G401.6 (cell line): ENCODE measurements at regions not wholly inside any gene's neighbourhood (a gene's known extent, or its start where the extent isn't known, plus 50 kb on each side); places are given as distances from the start of the nearest gene placed in this dataset.

Source experiments
- FAIRE-seq: peaks from 2 replicates; lab custom pipeline; 2012; peaks lifted over from hg19 to GRCh38; lab: Jason Lieb, UNC

GRCh38 chr5:8050616-8051175, 181.7 kb downstream of the MTRR start:
- no peak for FAIRE-seq

GRCh38 chr5:8053270-8053669, 184.3 kb downstream of the MTRR start:
- no peak for FAIRE-seq

GRCh38 chr5:8057769-8058168, 188.8 kb downstream of the MTRR start:
- FAIRE-seq, result no peak

GRCh38 chr5:8058616-8059190, 189.8 kb downstream of the MTRR start:
- FAIRE-seq, result no peak

GRCh38 chr5:8059337-8059736, 190.4 kb downstream of the MTRR start:
- no peak for FAIRE-seq

GRCh38 chr5:8060235-8060952, 191.4 kb downstream of the MTRR start:
- no peak for FAIRE-seq

- FAIRE-seq, result no peak
These were observed 192.0 kb downstream of the MTRR start for GRCh38 chr5:8060953-8061429.

- no peak for FAIRE-seq
These were observed 193.6 kb downstream of the MTRR start for GRCh38 chr5:8062521-8062920.

GRCh38 chr5:8068078-8068477, 199.1 kb downstream of the MTRR start:
- FAIRE-seq, result no peak

- FAIRE-seq, result no peak
These were observed 201.2 kb downstream of the MTRR start for GRCh38 chr5:8070138-8070537.

GRCh38 chr5:8079056-8079455, 210.1 kb downstream of the MTRR start:
- FAIRE-seq, result peak; percentile 27

- FAIRE-seq, result no peak
These were observed 212.2 kb downstream of the MTRR start for GRCh38 chr5:8081179-8081578.

GRCh38 chr5:8093669-8094068, 224.7 kb downstream of the MTRR start:
- FAIRE-seq, result no peak

GRCh38 chr5:8094304-8094703, 225.4 kb downstream of the MTRR start:
- FAIRE-seq, result no peak

- no peak for FAIRE-seq
These were observed 228.2 kb downstream of the MTRR start for GRCh38 chr5:8097146-8097545.

GRCh38 chr5:8098081-8098480, 229.1 kb downstream of the MTRR start:
- FAIRE-seq, result no peak

- FAIRE-seq, result no peak
These were observed 233.8 kb downstream of the MTRR start for GRCh38 chr5:8102714-8103113.

GRCh38 chr5:8114597-8115266, 245.8 kb downstream of the MTRR start:
- FAIRE-seq, result no peak

- no peak for FAIRE-seq
These were observed 254.6 kb downstream of the MTRR start for GRCh38 chr5:8123559-8123958.

- no peak for FAIRE-seq
These were observed 265.7 kb downstream of the MTRR start for GRCh38 chr5:8134609-8135008.

- no peak for FAIRE-seq
These were observed 266.8 kb downstream of the MTRR start for GRCh38 chr5:8135742-8136141.

GRCh38 chr5:8136271-8136670, 267.3 kb downstream of the MTRR start:
- FAIRE-seq, result no peak

- FAIRE-seq, result no peak
These were observed 269.1 kb downstream of the MTRR start for GRCh38 chr5:8137941-8138550.
